ENCODE measurements at regions not wholly inside any gene's neighbourhood (a gene's known extent, or its start where the extent isn't known, plus 50 kb on each side); places are given as distances from the start of the nearest gene placed in this dataset.

DNA sequence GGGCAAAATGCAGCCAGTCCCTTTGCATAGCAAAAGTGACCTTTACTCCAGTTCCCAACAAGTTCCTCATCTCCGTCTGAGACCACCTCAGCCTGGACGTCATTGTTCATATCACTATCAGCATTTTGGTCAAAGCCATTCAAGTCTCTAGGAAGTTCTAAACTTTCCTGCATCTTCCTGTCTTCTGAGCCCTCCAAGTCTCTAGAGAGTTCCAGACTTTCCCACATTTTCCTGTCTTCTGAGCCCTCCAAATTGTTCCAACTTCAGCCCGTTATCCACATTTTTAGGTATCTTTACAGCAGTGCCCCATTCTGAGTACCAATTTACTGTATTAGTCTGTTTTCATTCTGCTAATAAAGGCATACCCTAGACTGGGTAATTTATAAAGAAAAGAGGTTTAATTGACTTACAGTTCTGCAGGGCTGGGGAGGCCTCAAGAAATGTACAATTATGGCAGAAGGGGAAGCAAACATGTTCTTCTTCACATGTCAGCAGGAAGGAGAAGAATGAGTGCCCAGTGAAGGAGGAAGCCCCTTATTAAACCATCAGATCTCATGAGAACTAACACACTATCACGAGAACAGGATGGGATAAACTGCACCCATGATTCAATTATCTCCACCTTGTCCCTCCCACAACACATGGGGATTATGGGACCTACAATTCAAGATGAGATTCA is 123.7 kb downstream of the MYCN start:
- H3K36me3 ChIP-seq (ENCODE audit: control insufficient read depth, insufficient read depth, low read length), result no peaks in the 10 kb centered on the region
- no peak overlapping the region for H2AFZ ChIP-seq (replicated peaks; ENCODE audit: low read length, poor library complexity)
- H3K4me3 ChIP-seq (ENCODE audit: insufficient read depth, low read depth, low read length), result no peak overlapping the region
- dilution Hi-C loops (cut with HindIII; ENCODE audit: low sequenced_read_pairs, unreplicated experiment) (no loop called here), intact Hi-C loops (cut with micrococcal nuclease) (no loop called here), in situ Hi-C loops (cut with MboI; ENCODE audit: low sequenced_read_pairs) (no loop called here)
- WGBS, 2 experiments (ENCODE audit: extremely low coverage in 2 of 2, insufficient read length in 1 of 2), result 65% methylated on average over 2 of the region's 4 CpGs; no CpG with 5 or more reads in 1 of the 2 experiments
- H3K4ac ChIP-seq (ENCODE audit: low read depth, low read length), result no peak overlapping the region
- no peaks in the 10 kb centered on the region for H3K9me1 ChIP-seq (ENCODE audit: insufficient read depth, low read length)
- H4K8ac ChIP-seq (ENCODE audit: low read depth in 2 of 2, low read length in 2 of 2), result no peak overlapping the region
- no peak overlapping the region for H3K9ac ChIP-seq (ENCODE audit: low read depth, low read length)
- no peak overlapping the region for H2BK15ac ChIP-seq (ENCODE audit: low read depth, low read length)
- no peaks in the 10 kb centered on the region for H3K79me1 ChIP-seq (ENCODE audit: low read depth in 1 of 2, low read length in 2 of 2)
- H2BK120ac ChIP-seq (ENCODE audit: low read depth, low read length), result no peak overlapping the region
- no peak overlapping the region for H2BK5ac ChIP-seq (ENCODE audit: low read depth, low read length, poor library complexity, severe bottlenecking)
- no peak overlapping the region for H3K14ac ChIP-seq (replicated peaks; ENCODE audit: low read depth, low read length)
- ATAC-seq (ENCODE audit: low read depth) (no peak), DNase-seq (no peak)
- no peak overlapping the region for H3K56ac ChIP-seq (ENCODE audit: extremely low read depth, insufficient read depth, low read length)
- BruUV-seq (replicated peaks), result no TSS peak
- H4K5ac ChIP-seq (ENCODE audit: low read depth, low read length), result no peak overlapping the region
- H3K9me3 ChIP-seq (ENCODE audit: control insufficient read depth, insufficient read depth, low read length), result peaks cover 26% of the 10 kb centered on the region
- H3K4me1 ChIP-seq (ENCODE audit: control insufficient read depth, insufficient read depth, low read length), result no peaks in the 10 kb centered on the region
- no peak overlapping the region for H4K91ac ChIP-seq (ENCODE audit: insufficient read depth, low read depth, low read length)
- no peak overlapping the region for H3K23ac ChIP-seq (ENCODE audit: low read depth, low read length)
- H3K27ac ChIP-seq (ENCODE audit: insufficient read depth, low read length), result no peak overlapping the region
- TF ChIP-seq MAFK (IDR thresholded peaks at IDR 0.05; ENCODE audit: low read depth, low read length) (no peak), SMC3 (IDR thresholded peaks at IDR 0.05; ENCODE audit: low read depth, low read length) (no peak)
- H4K20me1 ChIP-seq (ENCODE audit: insufficient read depth, low read length), result no peaks in the 10 kb centered on the region
- no peak overlapping the region for H3K4me2 ChIP-seq (ENCODE audit: low read depth, low read length)
- ChIA-PET CTCF (no interaction called here), POLR2A (ENCODE audit: unreplicated experiment) (no interaction called here)
- H2AK9ac ChIP-seq (replicated peaks; ENCODE audit: low read depth, low read length, poor library complexity), result no peak overlapping the region
- H3K18ac ChIP-seq (ENCODE audit: low read depth, low read length), result no peak overlapping the region
- H2BK20ac ChIP-seq (ENCODE audit: low read depth, low read length), result no peak overlapping the region
- no peak overlapping the region for H2AK5ac ChIP-seq (ENCODE audit: low read depth, low read length)
- no peaks in the 10 kb centered on the region for H3K27me3 ChIP-seq (ENCODE audit: control insufficient read depth, insufficient read depth, low read length)

All from IMR-90 (cell line).